IMR-90 (cell line): ENCODE measurements at regions not wholly inside any gene's neighbourhood (a gene's known extent, or its start where the extent isn't known, plus 50 kb on each side); places are given as distances from the start of the nearest gene placed in this dataset.

Experiments used
- ATAC-seq: fragments of 200-7000 bp; cut with Tn5 transposase; 2 replicates; pipeline ENCODE4 v1.9.1; 2020; ENCODE audit warnings: low read depth, mild to moderate bottlenecking, moderate library complexity
- BruUV-seq: library from RNA; stranded (reverse); fragments of 400-500 nt; replicated peaks from 2 replicates; lab custom pipeline; 2021; lab: Mats Ljungman, UMichigan
- CTCF ChIA-PET: fragments of 300-600 bp; formaldehyde crosslinking; extraction: SDS; loops from one replicate; lab custom pipeline; 2021; ENCODE audit warnings: antibody characterized with exemption; lab: Yijun Ruan, JAX
- POLR2A ChIA-PET: fragments of 300-600 bp; sonication (Branson Sonifier 250); formaldehyde crosslinking; loops from one replicate; lab custom pipeline; 2022; ENCODE audit warnings: antibody characterized with exemption; ENCODE audit not compliant: unreplicated experiment; lab: Charles Lee
- DNase-seq: peaks from one replicate; pipeline ENCODE4 v3.0.0; 2013
- H2AFZ ChIP-seq: replicated peaks from 2 replicates; pipeline ENCODE3; 2013; ENCODE audit warnings: low read length, mild to moderate bottlenecking; ENCODE audit not compliant: poor library complexity
- H2AK5ac ChIP-seq: 2 replicates; pipeline ENCODE4 v1.6.1; 2013; ENCODE audit warnings: low read depth, low read length, inconsistent platforms
- H2AK9ac ChIP-seq: replicated peaks from 2 replicates; pipeline ENCODE3; 2013; ENCODE audit warnings: mild to moderate bottlenecking, low read depth, low read length, moderate library complexity; ENCODE audit not compliant: poor library complexity
- H2BK120ac ChIP-seq: 2 replicates; pipeline ENCODE4 v1.6.1; 2013; ENCODE audit warnings: low read depth, low read length, inconsistent platforms
- H2BK15ac ChIP-seq: 3 replicates; pipeline ENCODE4 v1.6.1; 2013; ENCODE audit warnings: low read depth, low read length, inconsistent platforms
- H2BK20ac ChIP-seq: 2 replicates; pipeline ENCODE4 v1.6.1; 2013; ENCODE audit warnings: low read depth, mild to moderate bottlenecking, inconsistent platforms, low read length, moderate library complexity
- H2BK5ac ChIP-seq: 2 replicates; pipeline ENCODE4 v1.6.1; 2013; ENCODE audit warnings: mild to moderate bottlenecking, low read depth, low read length, inconsistent platforms; ENCODE audit not compliant: poor library complexity, severe bottlenecking
- H3K14ac ChIP-seq: replicated peaks from 2 replicates; pipeline ENCODE4 v1.6.1; 2013; ENCODE audit warnings: low read depth, low read length, inconsistent platforms
- H3K18ac ChIP-seq: 2 replicates; pipeline ENCODE4 v1.6.1; 2013; ENCODE audit warnings: low read depth, low read length, control low read depth
- H3K23ac ChIP-seq: 2 replicates; pipeline ENCODE4 v1.6.1; 2013; ENCODE audit warnings: low read depth, low read length, inconsistent platforms
- H3K27ac ChIP-seq: 2 replicates; pipeline ENCODE4 v1.5.1; 2013; ENCODE audit warnings: mild to moderate bottlenecking, control low read depth, low read length; ENCODE audit not compliant: insufficient read depth
- H3K27me3 ChIP-seq: 2 replicates; pipeline ENCODE4 v1.6.1; 2013; ENCODE audit warnings: low read length; ENCODE audit not compliant: control insufficient read depth, insufficient read depth
- H3K36me3 ChIP-seq: 2 replicates; pipeline ENCODE4 v1.6.1; 2013; ENCODE audit warnings: low read length, mixed read lengths; ENCODE audit not compliant: control insufficient read depth, insufficient read depth
- H3K4ac ChIP-seq: 2 replicates; pipeline ENCODE4 v1.6.1; 2013; ENCODE audit warnings: low read depth, low read length, inconsistent platforms
- H3K4me1 ChIP-seq: 2 replicates; pipeline ENCODE4 v1.6.1; 2013; ENCODE audit warnings: low read length, mixed read lengths; ENCODE audit not compliant: control insufficient read depth, insufficient read depth
- H3K4me2 ChIP-seq: 2 replicates; pipeline ENCODE4 v1.6.1; 2013; ENCODE audit warnings: low read depth, mild to moderate bottlenecking, control low read depth, low read length, moderate library complexity
- H3K4me3 ChIP-seq: 2 replicates; pipeline ENCODE4 v1.5.1; 2013; ENCODE audit warnings: low read depth, mild to moderate bottlenecking, control low read depth, low read length, moderate library complexity; ENCODE audit not compliant: insufficient read depth
- H3K56ac ChIP-seq: 2 replicates; pipeline ENCODE4 v1.6.1; 2013; ENCODE audit warnings: low read length, inconsistent platforms; ENCODE audit not compliant: insufficient read depth; ENCODE audit errors: extremely low read depth
- H3K79me1 ChIP-seq, 2 experiments: 2 replicates each; pipeline ENCODE4 v1.6.1; 2013; ENCODE audit warnings: low read length in 2 of 2, inconsistent platforms in 1 of 2, low read depth in 1 of 2
- H3K9ac ChIP-seq: 2 replicates; pipeline ENCODE4 v1.6.1; 2013; ENCODE audit warnings: low read depth, low read length, control low read depth
- H3K9me1 ChIP-seq: 2 replicates; pipeline ENCODE4 v1.6.1; 2013; ENCODE audit warnings: low read length, inconsistent platforms; ENCODE audit not compliant: insufficient read depth
- H3K9me3 ChIP-seq: 2 replicates; pipeline ENCODE4 v1.6.1; 2013; ENCODE audit warnings: low read length; ENCODE audit not compliant: control insufficient read depth, insufficient read depth
- H4K20me1 ChIP-seq: 2 replicates; pipeline ENCODE4 v1.6.1; 2013; ENCODE audit warnings: low read length, inconsistent platforms; ENCODE audit not compliant: insufficient read depth
- H4K5ac ChIP-seq: 2 replicates; pipeline ENCODE4 v1.6.1; 2013; ENCODE audit warnings: mild to moderate bottlenecking, low read depth, low read length, control low read depth
- H4K8ac ChIP-seq, 2 experiments: 2 replicates each; pipeline ENCODE4 v1.6.1; 2013; ENCODE audit warnings: low read depth in 2 of 2, low read length in 2 of 2, control low read depth in 1 of 2, inconsistent platforms in 1 of 2
- H4K91ac ChIP-seq: 2 replicates; pipeline ENCODE4 v1.6.1; 2013; ENCODE audit warnings: low read depth, low read length, inconsistent platforms; ENCODE audit not compliant: insufficient read depth
- CEBPB ChIP-seq: IDR thresholded peaks from 2 replicates; pipeline ENCODE4 v1.6.1; 2012; ENCODE audit warnings: low read depth, low read length, improper control_type of control experiment
- FOS ChIP-seq: fragments of 150-350 bp; IDR thresholded peaks from 2 replicates; pipeline ENCODE4 v1.6.1; 2016; ENCODE audit warnings: low read depth, low read length
- MAZ ChIP-seq: IDR thresholded peaks from 2 replicates; pipeline ENCODE4 v1.6.1; 2012; ENCODE audit warnings: low read depth, mild to moderate bottlenecking, low read length, improper control_type of control experiment, moderate library complexity, borderline replicate concordance
- NFE2L2 ChIP-seq: fragments of 150-350 bp; IDR thresholded peaks from 2 replicates; pipeline ENCODE4 v1.6.1; 2016; ENCODE audit warnings: low read depth, mild to moderate bottlenecking, low read length
- POLR2A ChIP-seq: IDR thresholded peaks from 2 replicates; pipeline ENCODE4 v1.6.1; 2012; ENCODE audit warnings: mild to moderate bottlenecking, low read depth, low read length
- WGBS, 2 experiments: methylation state at CpG; one replicate each; pipeline versions ENCODE4 v1.1.5 to v1.1.7; 2013; ENCODE audit warnings: missing lambda C conversion rate in 2 of 2; ENCODE audit not compliant: insufficient read length in 1 of 2; ENCODE audit errors: extremely low coverage in 2 of 2; 5-methylcytosine and 5-hydroxymethylcytosine counted together
- dilution Hi-C: fragments of 300-500 bp; cut with HindIII; formaldehyde crosslinking; loops from one replicate; pipeline ENCODE4 v1.14.3; 2018; ENCODE audit warnings: low sequenced_read_pairs; ENCODE audit not compliant: unreplicated experiment
- in situ Hi-C: fragments of 300-500 bp; cut with MboI; formaldehyde crosslinking; loops from 3 replicates; pipeline ENCODE4 v1.14.3; 2019; ENCODE audit warnings: low sequenced_read_pairs, inconsistent platforms, mixed read lengths
- intact Hi-C: fragments of 100-400 bp; cut with micrococcal nuclease; formaldehyde crosslinking; loops from 2 replicates; pipeline ENCODE4 v1.10.0; 2022
- TF ChIP-seq, protein P1 (sequence below): conservative IDR thresholded peaks from 2 replicates; pipeline ENCODE4 v1.5.1; 2012; ENCODE audit warnings: mild to moderate bottlenecking, low read depth, low read length, improper control_type of control experiment
- TF ChIP-seq, protein P2 (sequence below): fragments of 150-350 bp; IDR thresholded peaks from 2 replicates; pipeline ENCODE4 v1.6.1; 2016; ENCODE audit warnings: low read depth, mild to moderate bottlenecking, low read length, moderate library complexity, borderline replicate concordance

DNA sequence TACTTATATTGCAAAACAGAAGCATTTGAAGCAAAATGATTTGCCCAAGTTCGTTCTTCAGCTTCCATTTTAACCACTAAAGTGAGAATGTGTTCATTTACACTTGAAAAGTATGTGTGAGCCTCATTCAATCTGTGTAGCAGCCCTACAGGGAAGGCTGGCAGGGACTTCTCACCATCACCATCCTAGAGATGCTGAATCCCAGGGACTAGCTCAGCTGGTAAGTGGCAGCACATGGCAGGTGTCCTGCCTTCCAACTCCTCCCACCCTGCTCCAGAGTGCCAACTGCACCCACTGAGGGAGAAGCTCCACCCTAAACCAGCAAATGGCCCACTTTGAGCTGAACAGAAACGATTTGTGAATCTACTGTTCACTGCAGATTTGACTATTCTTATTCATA, 91.5 kb downstream of the EN1 start:
- H3K18ac ChIP-seq: no peak overlapping the region
- ChIA-PET POLR2A (no interaction called here), CTCF (no interaction called here)
- no peak overlapping the region for H3K23ac ChIP-seq
- H3K9me3 ChIP-seq: no peaks in the 10 kb centered on the region
- H3K14ac ChIP-seq: no peak overlapping the region
- TF ChIP-seq, protein P1, sequence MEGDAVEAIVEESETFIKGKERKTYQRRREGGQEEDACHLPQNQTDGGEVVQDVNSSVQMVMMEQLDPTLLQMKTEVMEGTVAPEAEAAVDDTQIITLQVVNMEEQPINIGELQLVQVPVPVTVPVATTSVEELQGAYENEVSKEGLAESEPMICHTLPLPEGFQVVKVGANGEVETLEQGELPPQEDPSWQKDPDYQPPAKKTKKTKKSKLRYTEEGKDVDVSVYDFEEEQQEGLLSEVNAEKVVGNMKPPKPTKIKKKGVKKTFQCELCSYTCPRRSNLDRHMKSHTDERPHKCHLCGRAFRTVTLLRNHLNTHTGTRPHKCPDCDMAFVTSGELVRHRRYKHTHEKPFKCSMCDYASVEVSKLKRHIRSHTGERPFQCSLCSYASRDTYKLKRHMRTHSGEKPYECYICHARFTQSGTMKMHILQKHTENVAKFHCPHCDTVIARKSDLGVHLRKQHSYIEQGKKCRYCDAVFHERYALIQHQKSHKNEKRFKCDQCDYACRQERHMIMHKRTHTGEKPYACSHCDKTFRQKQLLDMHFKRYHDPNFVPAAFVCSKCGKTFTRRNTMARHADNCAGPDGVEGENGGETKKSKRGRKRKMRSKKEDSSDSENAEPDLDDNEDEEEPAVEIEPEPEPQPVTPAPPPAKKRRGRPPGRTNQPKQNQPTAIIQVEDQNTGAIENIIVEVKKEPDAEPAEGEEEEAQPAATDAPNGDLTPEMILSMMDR: no peak
- TF ChIP-seq NFE2L2 (no peak), FOS (no peak), CEBPB (no peak), POLR2A (no peak), MAZ (no peak)
- TF ChIP-seq, protein P2, sequence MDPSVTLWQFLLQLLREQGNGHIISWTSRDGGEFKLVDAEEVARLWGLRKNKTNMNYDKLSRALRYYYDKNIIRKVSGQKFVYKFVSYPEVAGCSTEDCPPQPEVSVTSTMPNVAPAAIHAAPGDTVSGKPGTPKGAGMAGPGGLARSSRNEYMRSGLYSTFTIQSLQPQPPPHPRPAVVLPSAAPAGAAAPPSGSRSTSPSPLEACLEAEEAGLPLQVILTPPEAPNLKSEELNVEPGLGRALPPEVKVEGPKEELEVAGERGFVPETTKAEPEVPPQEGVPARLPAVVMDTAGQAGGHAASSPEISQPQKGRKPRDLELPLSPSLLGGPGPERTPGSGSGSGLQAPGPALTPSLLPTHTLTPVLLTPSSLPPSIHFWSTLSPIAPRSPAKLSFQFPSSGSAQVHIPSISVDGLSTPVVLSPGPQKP: no peak
- DNase-seq (no peak), ATAC-seq (no peak)
- no peak overlapping the region for H2AK9ac ChIP-seq
- H3K4me2 ChIP-seq: no peak overlapping the region
- H2BK15ac ChIP-seq: no peak overlapping the region
- no peak overlapping the region for H3K4ac ChIP-seq
- no peak overlapping the region for H3K4me3 ChIP-seq
- no peaks in the 10 kb centered on the region for H3K79me1 ChIP-seq
- no peaks in the 10 kb centered on the region for H3K4me1 ChIP-seq
- WGBS, 2 experiments: no CpG with 5 or more reads among the region's 2 CpGs
- H4K20me1 ChIP-seq: no peaks in the 10 kb centered on the region
- H2AK5ac ChIP-seq: no peak overlapping the region
- no peak overlapping the region for H2BK5ac ChIP-seq
- H3K36me3 ChIP-seq: no peaks in the 10 kb centered on the region
- intact Hi-C loops (no loop called here), dilution Hi-C loops (no loop called here), in situ Hi-C loops (no loop called here)
- no peak overlapping the region for H2BK120ac ChIP-seq
- H3K27me3 ChIP-seq: peaks cover 5% of the 10 kb centered on the region
- H3K27ac ChIP-seq: no peak overlapping the region
- no peaks in the 10 kb centered on the region for H3K9me1 ChIP-seq
- H4K91ac ChIP-seq: no peak overlapping the region
- no TSS peak for BruUV-seq
- no peak overlapping the region for H4K5ac ChIP-seq
- no peak overlapping the region for H3K56ac ChIP-seq
- no peak overlapping the region for H3K9ac ChIP-seq
- H2AFZ ChIP-seq: no peak overlapping the region
- H4K8ac ChIP-seq: no peak overlapping the region
- H2BK20ac ChIP-seq: no peak overlapping the region
